HL-60/S4 (cell line): ENCODE measurements at regions not wholly inside any gene's neighbourhood (a gene's known extent, or its start where the extent isn't known, plus 50 kb on each side); places are given as distances from the start of the nearest gene placed in this dataset.

Experiments used
- in situ Hi-C: fragments of 300-500 bp; cut with MboI; formaldehyde crosslinking; loops from 2 replicates; pipeline ENCODE4 v1.14.3; 2022; ENCODE audit warnings: low sequenced_read_pairs

DNA sequence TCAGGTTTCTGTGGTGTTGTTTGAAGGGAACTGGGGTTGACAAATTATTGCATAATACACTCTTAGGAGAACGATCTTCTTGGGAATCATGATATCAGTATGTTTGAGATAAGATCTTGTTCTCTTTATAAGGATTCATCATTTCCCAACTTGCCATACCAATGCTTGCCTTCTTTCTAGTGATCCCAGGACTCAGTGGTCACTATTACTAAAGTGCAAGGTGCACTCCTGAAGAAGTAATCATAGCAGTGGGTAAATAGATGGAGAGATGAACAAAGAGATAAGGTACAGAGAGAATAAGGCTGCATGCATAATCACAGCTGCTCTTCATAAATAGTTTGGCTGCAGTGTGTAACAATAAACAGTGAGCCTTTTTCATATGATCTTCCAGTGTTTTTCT is 404.0 kb downstream of the DOK5 start:
- in situ Hi-C loops = no loop called here

GRCh38 chr20:54875307-54875706 is 399.9 kb downstream of the DOK5 start:
- in situ Hi-C loops = no loop called here

- in situ Hi-C loops = no loop called here
Measured at GRCh38 chr20:54874718-54875117, 399.3 kb downstream of the DOK5 start.

- in situ Hi-C loops = no loop called here
Measured at GRCh38 chr20:54872440-54872839, 397.0 kb downstream of the DOK5 start.

DNA sequence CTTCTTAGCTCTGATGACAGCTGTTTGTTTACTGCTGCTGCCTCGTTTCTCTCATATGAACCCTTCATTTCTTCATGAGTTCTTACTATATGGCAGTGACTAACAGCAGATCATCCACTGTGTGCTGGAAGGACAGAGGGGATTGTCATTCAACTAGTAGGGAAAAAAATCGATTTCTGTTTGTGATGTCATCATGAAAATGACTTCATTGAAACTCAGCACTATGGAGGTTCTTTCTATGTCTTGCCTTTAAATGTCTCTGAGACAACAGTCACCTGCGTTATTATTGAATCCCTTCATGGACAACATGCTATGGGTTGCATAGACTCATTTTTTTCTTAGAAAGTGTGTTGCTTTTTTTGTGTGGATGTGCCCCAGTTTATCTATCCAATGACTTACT is 394.4 kb downstream of the DOK5 start:
- in situ Hi-C loops = no loop called here

DNA sequence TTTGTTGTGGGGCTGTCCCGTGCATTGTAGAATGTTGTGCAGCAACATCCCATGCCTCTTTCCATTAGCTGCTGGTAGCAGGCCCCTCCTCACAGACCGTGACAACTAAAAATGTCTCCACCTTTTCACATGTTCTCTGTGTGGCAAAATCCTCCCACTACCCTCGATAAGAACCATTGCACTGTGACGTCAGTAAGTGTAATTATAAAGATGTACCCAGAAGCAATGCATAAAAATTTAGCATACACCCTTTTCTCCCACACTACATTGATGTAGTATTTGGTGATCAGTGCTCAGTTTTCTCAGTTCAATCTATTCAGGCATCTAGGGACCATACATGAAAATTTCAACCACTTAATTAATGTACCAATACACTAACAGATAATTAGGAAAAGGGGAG is 389.9 kb downstream of the DOK5 start:
- in situ Hi-C loops = no loop called here

- in situ Hi-C loops = no loop called here
Measured at GRCh38 chr20:54860716-54861115, 385.3 kb downstream of the DOK5 start.

DNA sequence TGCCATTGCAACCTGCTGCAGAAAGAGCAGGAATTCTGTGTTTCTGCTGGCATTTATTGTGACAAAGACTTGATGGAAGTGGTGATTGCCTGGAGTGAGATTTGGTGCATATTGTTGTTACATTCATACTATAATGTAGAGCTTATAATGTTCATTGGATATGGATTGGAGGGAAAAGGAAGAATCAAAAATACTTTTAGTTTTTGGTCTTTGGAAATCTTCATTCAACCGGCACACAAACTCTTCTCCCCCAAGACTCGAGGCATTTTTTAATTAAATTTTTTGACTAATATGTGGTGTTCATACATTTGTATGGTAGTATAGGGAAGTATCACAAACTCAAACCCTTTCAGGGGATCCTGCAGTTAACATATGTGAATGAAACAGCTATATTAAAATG is 380.8 kb downstream of the DOK5 start:
- in situ Hi-C loops = no loop called here

DNA sequence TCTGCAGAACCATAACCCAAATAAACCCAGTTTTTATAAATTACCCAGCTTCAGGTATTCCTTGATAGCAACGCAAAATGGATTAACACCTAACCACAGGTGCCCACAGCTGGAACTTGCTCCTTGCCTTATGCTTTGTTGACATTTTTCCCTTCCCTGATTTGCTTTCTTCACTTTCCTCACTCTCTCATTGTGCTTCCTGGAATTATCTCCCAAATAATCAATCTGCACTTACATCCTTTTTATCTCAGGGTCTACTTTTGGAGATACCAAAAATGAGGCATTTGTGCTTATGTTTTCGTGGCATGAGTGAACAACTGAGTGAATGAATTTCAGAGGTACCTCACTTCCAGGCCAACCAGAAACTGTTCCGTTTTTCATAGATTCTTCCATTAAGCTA is 374.3 kb downstream of the DOK5 start:
- in situ Hi-C loops = no loop called here

DNA sequence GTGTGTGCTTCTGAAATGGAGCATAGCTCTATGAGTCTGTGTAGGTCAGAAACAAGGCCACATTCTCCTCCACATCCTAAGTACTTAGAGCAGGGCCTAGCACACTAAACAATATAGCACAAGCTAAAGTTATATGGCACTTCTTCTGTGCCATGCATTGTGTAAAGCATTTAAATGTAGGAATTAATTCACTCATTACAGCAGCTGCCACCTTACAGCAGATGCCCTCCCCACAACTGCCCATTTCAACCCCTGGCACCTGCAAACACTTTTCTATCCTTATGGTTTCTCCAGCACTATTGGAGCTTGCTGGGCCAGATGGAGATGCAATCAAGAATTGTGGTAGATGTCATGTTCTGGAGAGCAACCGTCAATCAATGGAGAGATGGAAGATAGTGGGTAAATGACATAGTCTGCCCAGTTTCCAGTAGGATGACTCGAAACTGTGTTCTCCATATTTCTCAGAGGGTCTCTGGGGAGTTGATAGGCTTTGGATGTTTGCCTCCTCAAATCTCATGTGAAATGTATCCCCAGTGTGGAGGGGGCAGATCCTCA is 373.7 kb downstream of the DOK5 start:
- in situ Hi-C loops = no loop called here

GRCh38 chr20:54848262-54848661 is 372.9 kb downstream of the DOK5 start:
- in situ Hi-C loops = no loop called here

DNA sequence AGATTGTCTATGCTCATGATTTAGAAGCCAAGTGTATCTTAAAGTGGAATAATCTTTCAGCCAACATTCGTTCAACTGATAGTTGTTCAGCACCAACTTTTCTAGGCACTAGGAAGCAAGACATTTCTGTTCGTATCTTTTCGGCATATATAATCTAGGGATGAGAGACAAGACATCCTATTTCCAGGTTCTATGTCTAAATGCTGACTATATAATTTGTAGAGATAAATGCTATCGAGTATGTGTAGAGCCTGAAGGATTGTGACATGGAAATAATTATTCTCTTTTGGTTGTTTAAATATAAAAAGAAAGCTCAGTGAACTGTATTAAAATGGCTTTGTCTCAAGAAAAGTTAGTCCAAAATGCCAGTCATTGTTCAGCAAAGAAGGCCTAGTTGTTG is 371.6 kb downstream of the DOK5 start:
- in situ Hi-C loops = no loop called here

DNA sequence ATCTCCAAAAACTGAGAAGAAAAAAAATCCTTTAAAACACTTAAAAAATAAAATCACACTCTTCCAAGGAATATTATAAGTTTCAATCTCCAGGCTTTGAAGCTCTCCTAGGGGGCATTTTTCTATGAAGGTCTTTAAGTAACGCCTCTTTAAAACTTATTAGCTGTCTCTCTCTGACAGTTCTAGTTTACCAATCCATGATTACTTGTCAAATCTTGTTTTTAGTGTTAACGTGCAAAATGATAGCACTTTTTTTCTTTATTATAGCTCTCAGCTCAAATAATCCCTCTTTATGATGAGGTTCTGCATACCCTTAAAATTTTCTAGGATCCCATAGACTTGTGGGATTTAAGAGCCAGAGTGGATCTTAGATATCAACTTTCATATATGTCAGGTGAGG is 369.0 kb downstream of the DOK5 start:
- in situ Hi-C loops = no loop called here

DNA sequence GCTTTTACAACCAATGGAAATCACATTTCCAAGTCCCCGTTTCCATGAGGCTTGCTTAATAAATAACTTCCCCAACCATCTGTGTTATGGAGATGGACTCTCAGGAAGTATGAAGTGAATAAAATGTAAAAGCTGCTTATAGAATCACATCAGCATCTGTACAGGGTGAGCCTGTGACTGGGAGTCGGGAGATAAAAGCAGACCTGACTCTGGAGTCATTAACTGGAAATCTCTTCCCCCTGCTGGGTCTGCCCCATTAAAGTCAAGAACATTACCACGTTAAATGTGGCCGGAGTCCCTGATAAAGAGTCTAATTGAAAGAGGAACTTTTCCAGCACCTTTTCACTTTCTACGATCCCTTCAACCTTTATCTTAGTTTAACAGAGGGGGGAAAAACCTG is 368.5 kb downstream of the DOK5 start:
- in situ Hi-C loops = no loop called here

DNA sequence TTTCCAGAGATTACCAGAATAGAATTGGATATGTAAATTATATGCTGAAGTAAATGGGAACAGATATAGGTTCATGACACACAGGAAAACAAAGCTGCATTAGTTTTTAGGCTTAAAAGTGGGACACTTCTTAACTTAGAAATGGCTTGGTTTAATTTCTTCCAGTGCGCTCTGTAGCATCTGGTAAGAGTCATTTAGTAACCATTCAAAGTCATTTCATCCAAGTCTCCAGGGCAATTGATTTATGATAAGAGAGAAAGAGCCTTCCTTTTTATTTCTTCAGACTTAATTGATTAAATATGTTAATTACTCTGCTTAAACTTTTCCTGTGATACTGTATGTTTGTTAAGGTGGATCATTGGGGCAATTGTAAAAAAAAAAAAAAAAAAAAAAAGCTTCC is 368.0 kb downstream of the DOK5 start:
- in situ Hi-C loops = no loop called here

DNA sequence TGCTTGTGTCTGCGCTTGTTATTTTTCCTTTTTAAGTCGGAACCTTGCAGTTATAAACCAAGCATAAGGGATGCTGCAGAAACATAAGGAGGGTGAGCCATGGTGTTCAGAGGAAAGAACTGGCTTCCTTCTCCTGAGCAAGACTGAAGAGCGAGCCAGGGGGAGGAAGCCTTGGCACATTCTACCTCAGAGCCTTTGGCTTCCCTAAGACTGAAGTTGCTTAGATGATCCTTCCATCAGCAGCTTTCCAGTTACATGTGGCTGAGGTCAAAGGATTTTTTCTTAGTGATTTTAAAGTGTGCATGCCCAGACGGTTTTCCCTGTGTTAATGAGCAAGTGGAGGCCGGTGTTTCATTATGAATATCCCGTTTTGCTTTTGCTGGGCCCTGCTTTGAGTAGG is 363.8 kb downstream of the DOK5 start:
- in situ Hi-C loops = no loop called here

DNA sequence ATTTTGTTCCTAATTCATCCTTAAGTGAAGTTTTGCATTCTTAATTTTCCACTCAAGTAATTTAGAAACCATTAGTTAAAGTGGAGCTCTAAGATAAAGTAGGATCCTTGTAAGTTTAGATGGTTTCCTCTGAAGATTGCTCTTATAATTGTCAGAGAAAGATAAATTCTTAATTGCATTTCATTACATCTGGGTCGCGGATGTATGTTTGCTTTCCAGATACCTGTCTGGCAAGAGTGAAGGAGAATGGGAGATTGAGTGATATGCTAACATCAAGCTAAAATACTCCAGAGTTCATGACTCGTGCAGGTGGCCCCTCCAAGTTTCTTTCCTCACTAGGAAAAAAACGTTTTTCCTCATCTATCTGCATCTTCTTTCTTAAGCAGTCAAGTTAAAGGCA is 361.8 kb downstream of the DOK5 start:
- in situ Hi-C loops = no loop called here

DNA sequence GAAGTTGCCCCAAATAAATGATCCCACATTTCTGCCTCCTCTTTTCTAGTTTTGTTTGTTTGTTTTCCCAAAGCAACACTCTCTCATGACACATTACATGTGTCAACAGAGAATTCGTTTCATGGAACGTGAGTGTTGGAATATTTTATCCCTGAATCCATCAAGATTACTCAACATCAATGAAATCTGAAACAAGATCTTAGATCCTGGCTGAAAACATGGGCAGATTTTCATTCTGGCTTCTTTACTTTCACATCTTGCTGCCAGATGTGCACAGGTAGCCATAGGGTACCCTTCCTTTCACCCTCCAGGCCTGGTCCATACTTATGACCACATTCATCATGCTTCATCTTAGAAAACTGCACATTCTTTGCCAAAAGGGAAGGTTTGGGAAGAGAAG is 347.0 kb downstream of the DOK5 start:
- in situ Hi-C loops = no loop called here

DNA sequence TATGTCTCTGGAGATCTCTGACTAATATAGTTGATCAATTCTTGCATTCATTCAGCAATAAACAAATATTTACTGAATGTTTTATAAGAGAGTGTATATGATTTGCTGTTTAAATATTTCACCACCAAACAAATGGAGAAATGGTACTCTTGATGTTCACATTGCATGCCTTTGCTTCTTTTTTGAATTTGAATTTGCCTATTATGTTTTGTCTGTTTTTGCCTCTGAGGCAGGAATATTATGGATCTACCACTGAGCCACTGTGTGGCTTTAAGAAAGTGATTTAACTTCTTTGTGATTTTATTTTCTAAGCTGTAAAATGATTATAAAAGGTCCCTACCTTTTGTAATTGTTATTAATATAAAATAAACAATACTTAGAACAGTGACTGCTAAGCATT is 345.0 kb downstream of the DOK5 start:
- in situ Hi-C loops = no loop called here

GRCh38 chr20:54806462-54806861 is 331.1 kb downstream of the DOK5 start:
- in situ Hi-C loops = no loop called here

- in situ Hi-C loops = no loop called here
Measured at GRCh38 chr20:54794874-54795273, 319.5 kb downstream of the DOK5 start.

GRCh38 chr20:54794110-54794509 is 318.7 kb downstream of the DOK5 start:
- in situ Hi-C loops = no loop called here

GRCh38 chr20:54793291-54793992 is 318.0 kb downstream of the DOK5 start:
- in situ Hi-C loops = no loop called here
